T-cell (primary cell): ENCODE measurements at regions not wholly inside any gene's neighbourhood (a gene's known extent, or its start where the extent isn't known, plus 50 kb on each side); places are given as distances from the start of the nearest gene placed in this dataset.

ENCODE experiments used
- ATAC-seq, 4 experiments: fragments of 200-7000 bp in 3 of 4; fragments of 150-1000 bp in 1 of 4; cut with Tn5 transposase; replicated peaks in 1 of 4; 1 replicate in 3 of 4; 2 replicates in 1 of 4; pipeline ENCODE4 v1.10.0; 2021; ENCODE audit warnings: moderate library complexity in 3 of 4, mild to moderate bottlenecking in 2 of 4, moderate number of reproducible peaks in 1 of 4
- CTCF ChIA-PET, 2 donors: fragments of 300-600 bp; sonication (Branson Sonifier 250); formaldehyde crosslinking; loops; one replicate each; lab custom pipeline; 2022; ENCODE audit warnings: antibody characterized with exemption in 2 of 2; lab: Charles Lee
- POLR2A ChIA-PET, 2 donors: fragments of 300-600 bp; sonication (Branson Sonifier 250); formaldehyde crosslinking; loops; one replicate each; lab custom pipeline; 2022; ENCODE audit warnings: antibody characterized with exemption in 2 of 2; lab: Charles Lee
- DNase-seq, 35 experiments: peaks; one replicate each; pipeline versions ENCODE4 v3.0.0 to v3.0.0-alpha.2; 2013 to 2023
- H3K27ac ChIP-seq: one replicate; pipeline ENCODE4 v1.5.1; 2013; ENCODE audit warnings: low read length
- H3K27me3 ChIP-seq, 2 experiments: replicated peaks in 1 of 2; 1 replicate in 1 of 2; 2 replicates in 1 of 2; pipeline versions ENCODE4 v1.6.1 to v1.7.0; 2013; ENCODE audit warnings: low read length in 1 of 2, mixed read lengths in 1 of 2; ENCODE audit not compliant: control insufficient read depth in 2 of 2, insufficient read depth in 2 of 2; ENCODE audit errors: extremely low read depth in 1 of 2
- H3K36me3 ChIP-seq, 2 donors: 1 replicate in 1 of 2; 2 replicates in 1 of 2; pipeline versions ENCODE4 v1.6.1 to v1.7.0; 2013; ENCODE audit warnings: low read length in 1 of 2; ENCODE audit not compliant: control insufficient read depth in 2 of 2, insufficient read depth in 1 of 2; ENCODE audit errors: extremely low read depth in 1 of 2
- H3K4me1 ChIP-seq, 2 experiments: 1 replicate in 1 of 2; 2 replicates in 1 of 2; pipeline versions ENCODE4 v1.6.1 to v1.7.0; 2013; ENCODE audit warnings: low read length in 2 of 2, mixed read lengths in 1 of 2; ENCODE audit not compliant: insufficient read depth in 2 of 2, control insufficient read depth in 1 of 2; ENCODE audit errors: extremely low read depth in 1 of 2
- H3K4me3 ChIP-seq, 2 donors: 1 replicate in 1 of 2; 2 replicates in 1 of 2; pipeline versions ENCODE4 v1.5.1 to v1.7.0; 2013; ENCODE audit warnings: mild to moderate bottlenecking in 2 of 2, low read length in 1 of 2, moderate library complexity in 1 of 2; ENCODE audit not compliant: control insufficient read depth in 1 of 2; ENCODE audit errors: extremely low read depth in 1 of 2
- H3K9me3 ChIP-seq: 2 replicates; pipeline ENCODE4 v1.7.0; 2013
- H3K27ac Mint-ChIP-seq, 2 donors: one replicate each; pipeline ENCODE4 v1.8.0; 2020 to 2021; ENCODE audit warnings: mild to moderate bottlenecking in 2 of 2, mixed read lengths in 2 of 2
- H3K27me3 Mint-ChIP-seq, 2 donors: one replicate each; pipeline ENCODE4 v1.8.0; 2021 to 2022; ENCODE audit warnings: mixed read lengths in 2 of 2
- H3K36me3 Mint-ChIP-seq: one replicate; pipeline ENCODE4 v1.8.0; 2021; ENCODE audit warnings: mixed read lengths
- H3K4me1 Mint-ChIP-seq, 3 donors: one replicate each; pipeline ENCODE4 v1.8.0; 2020 to 2022; ENCODE audit warnings: mixed read lengths in 3 of 3, mild to moderate bottlenecking in 1 of 3
- H3K4me3 Mint-ChIP-seq, 3 donors: one replicate each; pipeline ENCODE4 v1.8.0; 2020 to 2022; ENCODE audit warnings: mild to moderate bottlenecking in 3 of 3, mixed read lengths in 3 of 3, moderate library complexity in 3 of 3
- H3K9me3 Mint-ChIP-seq, 3 donors: one replicate each; pipeline ENCODE4 v1.8.0; 2020 to 2022; ENCODE audit warnings: mixed read lengths in 3 of 3
- WGBS: methylation state at CpG from one replicate; pipeline ENCODE4 v1.1.5; 2013; ENCODE audit warnings: missing lambda C conversion rate; ENCODE audit not compliant: insufficient coverage; 5-methylcytosine and 5-hydroxymethylcytosine counted together

- Mint-ChIP-seq H3K27ac (no peak overlapping the region), H3K4me1 (no peaks in the 10 kb centered on the region), H3K4me3 (no peak overlapping the region), H3K9me3 (peaks cover 4 to 8% (median 5%) of the 10 kb centered on the region in 3 donors), H3K36me3 (no peaks in the 10 kb centered on the region), H3K27me3 (no peaks in the 10 kb centered on the region)
- no peaks in the 10 kb centered on the region for H3K27me3 ChIP-seq
- ATAC-seq, result no peak
- H3K36me3 ChIP-seq, result no peaks in the 10 kb centered on the region
- H3K4me1 ChIP-seq, result no peaks in the 10 kb centered on the region
- POLR2A ChIA-PET, result no interaction called here
- no peaks in the 10 kb centered on the region for H3K9me3 ChIP-seq
- no peak for DNase-seq
- no peak overlapping the region for H3K27ac ChIP-seq
- H3K4me3 ChIP-seq, result no peak overlapping the region
- CTCF ChIA-PET, result no interaction called here
Measured at GRCh38 chr4:124469981-124470380, 242.6 kb downstream of the ANKRD50 start.

- no CpG with 5 or more reads among the region's 1 CpG for WGBS
- CTCF ChIA-PET, result no interaction called here
Measured at GRCh38 chr4:124478470-124478869, 234.1 kb downstream of the ANKRD50 start.

GRCh38 chr4:124480061-124480460, 232.5 kb downstream of the ANKRD50 start:
- Mint-ChIP-seq H3K36me3 (no peaks in the 10 kb centered on the region), H3K4me1 (no peaks in the 10 kb centered on the region), H3K4me3 (no peak overlapping the region), H3K9me3 (no peaks in the 10 kb centered on the region), H3K27ac (no peak overlapping the region), H3K27me3 (no peaks in the 10 kb centered on the region)
- no peaks in the 10 kb centered on the region for H3K9me3 ChIP-seq
- no peaks in the 10 kb centered on the region for H3K4me1 ChIP-seq
- H3K27ac ChIP-seq, result no peak overlapping the region
- no peaks in the 10 kb centered on the region for H3K27me3 ChIP-seq
- ATAC-seq (no peak), DNase-seq (no peak)
- POLR2A ChIA-PET, result no interaction called here
- no peak overlapping the region for H3K4me3 ChIP-seq
- no peaks in the 10 kb centered on the region for H3K36me3 ChIP-seq
- CTCF ChIA-PET, result no interaction called here
- WGBS, result no CpG with 5 or more reads among the region's 4 CpGs

More at GRCh38 chr4:124478470-124478869, 234.1 kb downstream of the ANKRD50 start:
- DNase-seq, result no peak
- no peaks in the 10 kb centered on the region for H3K36me3 Mint-ChIP-seq
- no peaks in the 10 kb centered on the region for H3K4me1 Mint-ChIP-seq
- POLR2A ChIA-PET, result interaction anchor here in 1 of 2 donors (0.6 kb wide), 1 partner anchor 112 kb away, joined by 4 read pairs; no protein-coding TSS in a partner anchor
- Histone ChIP-seq H3K36me3 (no peaks in the 10 kb centered on the region), H3K27me3 (no peaks in the 10 kb centered on the region), H3K4me1 (no peaks in the 10 kb centered on the region), H3K27ac (no peak overlapping the region), H3K4me3 (no peak overlapping the region), H3K9me3 (no peaks in the 10 kb centered on the region)
- no peaks in the 10 kb centered on the region for H3K27me3 Mint-ChIP-seq
- no peak for ATAC-seq
- H3K27ac Mint-ChIP-seq, result no peak overlapping the region
- H3K4me3 Mint-ChIP-seq, result no peak overlapping the region
- H3K9me3 Mint-ChIP-seq, result no peaks in the 10 kb centered on the region

- Mint-ChIP-seq H3K36me3 (no peaks in the 10 kb centered on the region), H3K27me3 (no peaks in the 10 kb centered on the region), H3K4me1 (no peaks in the 10 kb centered on the region), H3K9me3 (no peaks in the 10 kb centered on the region), H3K4me3 (no peak overlapping the region), H3K27ac (no peak overlapping the region)
- no peaks in the 10 kb centered on the region for H3K4me1 ChIP-seq
- ChIA-PET CTCF (no interaction called here), POLR2A (no interaction called here)
- no peak for DNase-seq
- no peaks in the 10 kb centered on the region for H3K36me3 ChIP-seq
- ATAC-seq, result no peak
- WGBS, result no CpG with 5 or more reads among the region's 3 CpGs
- H3K9me3 ChIP-seq, result no peaks in the 10 kb centered on the region
- H3K27me3 ChIP-seq, result no peaks in the 10 kb centered on the region
- H3K27ac ChIP-seq, result no peak overlapping the region
- H3K4me3 ChIP-seq, result no peak overlapping the region
Measured at GRCh38 chr4:124481123-124481522, 231.4 kb downstream of the ANKRD50 start.

GRCh38 chr4:124483048-124483906, 229.3 kb downstream of the ANKRD50 start:
- WGBS, result 80% methylated on average over 1 of the region's 6 CpGs
- POLR2A ChIA-PET, result no interaction called here
- no peak overlapping the region for H3K27ac Mint-ChIP-seq

GRCh38 chr4:124484008-124484407, 228.5 kb downstream of the ANKRD50 start:
- ChIA-PET POLR2A (no interaction called here), CTCF (no interaction called here)
- no peak overlapping the region for H3K4me3 ChIP-seq
- H3K27ac Mint-ChIP-seq, result no peak overlapping the region
- no peak for DNase-seq
- no peaks in the 10 kb centered on the region for H3K36me3 Mint-ChIP-seq
- no peaks in the 10 kb centered on the region for H3K9me3 ChIP-seq
- H3K9me3 Mint-ChIP-seq, result peaks cover 0 to 2% (median 1%) of the 10 kb centered on the region in 3 donors
- no peak for ATAC-seq
- no peak overlapping the region for H3K27ac ChIP-seq
- H3K36me3 ChIP-seq, result no peaks in the 10 kb centered on the region
- no peaks in the 10 kb centered on the region for H3K4me1 Mint-ChIP-seq
- H3K27me3 Mint-ChIP-seq, result peaks cover 0 to 3% of the 10 kb centered on the region in 2 donors
- no peak overlapping the region for H3K4me3 Mint-ChIP-seq
- H3K4me1 ChIP-seq, result no peaks in the 10 kb centered on the region
- H3K27me3 ChIP-seq, result no peaks in the 10 kb centered on the region

More at GRCh38 chr4:124483048-124483906, 229.3 kb downstream of the ANKRD50 start:
- H3K27ac ChIP-seq, result no peak overlapping the region
- H3K27me3 ChIP-seq, result no peaks in the 10 kb centered on the region
- no peaks in the 10 kb centered on the region for H3K36me3 Mint-ChIP-seq
- no peak overlapping the region for H3K4me3 ChIP-seq
- H3K36me3 ChIP-seq, result no peaks in the 10 kb centered on the region
- peaks cover 0 to 3% of the 10 kb centered on the region in 2 donors for H3K27me3 Mint-ChIP-seq
- no peak overlapping the region for H3K4me3 Mint-ChIP-seq
- ATAC-seq (no peak), DNase-seq (no peak)
- H3K4me1 ChIP-seq, result no peaks in the 10 kb centered on the region
- H3K4me1 Mint-ChIP-seq, result no peaks in the 10 kb centered on the region
- CTCF ChIA-PET, result no interaction called here
- no peaks in the 10 kb centered on the region for H3K9me3 Mint-ChIP-seq
- no peaks in the 10 kb centered on the region for H3K9me3 ChIP-seq
